ENCODE measurements at regions not wholly inside any gene's neighbourhood (a gene's known extent, or its start where the extent isn't known, plus 50 kb on each side); places are given as distances from the start of the nearest gene placed in this dataset.

- no peak overlapping the region for H3K27ac ChIP-seq
- TF ChIP-seq CTCF (conservative IDR thresholded peaks at IDR 0.05), result no peak
These were observed 53.3 kb upstream of the ZC3H11B start for GRCh38 chr1:219666242-219666641.

DNA sequence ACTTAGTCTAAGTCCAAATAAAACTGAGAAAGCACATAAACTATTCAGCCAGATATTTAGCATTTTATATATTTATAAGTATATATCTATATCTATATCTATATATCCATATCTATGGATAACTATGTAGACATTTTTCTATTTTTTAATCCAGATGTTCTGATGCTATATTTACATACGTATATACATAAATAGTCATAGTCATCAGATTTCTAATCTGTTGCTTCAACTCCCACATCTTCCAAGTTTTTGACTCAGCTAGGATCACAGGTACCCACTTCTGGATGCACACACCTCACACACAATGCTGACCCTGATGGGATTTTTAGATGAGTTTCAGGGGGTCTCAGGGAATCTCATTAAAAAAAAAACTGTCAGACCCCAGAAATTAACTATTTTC lies 52.2 kb upstream of the ZC3H11B start:
- no peak overlapping the region for H3K27ac ChIP-seq
- no peak for TF ChIP-seq CTCF (conservative IDR thresholded peaks at IDR 0.05)

GRCh38 chr1:219664310-219665029 lies 51.6 kb upstream of the ZC3H11B start:
- H3K27ac ChIP-seq, result no peak overlapping the region
- TF ChIP-seq CTCF (conservative IDR thresholded peaks at IDR 0.05), result no peak
